Tibial artery (tissue), 4 donors: ENCODE measurements at regions not wholly inside any gene's neighbourhood (a gene's known extent, or its start where the extent isn't known, plus 50 kb on each side); places are given as distances from the start of the nearest gene placed in this dataset.

Experiments
- DNase-seq, 2 donors: peaks; one replicate each; pipeline ENCODE4 v3.0.0-alpha.2; 2019
- H3K27ac ChIP-seq, 2 donors: fragments of 200-600 bp; sonication (generic) in 1 of 2; 1 replicate in 1 of 2; 2 replicates in 1 of 2; pipeline ENCODE4 v1.5.1; 2018 to 2019; ENCODE audit warnings: mild to moderate bottlenecking in 1 of 2
- H3K27me3 ChIP-seq, 2 donors: fragments of 200-600 bp; sonication (generic) in 1 of 2; one replicate each; pipeline versions ENCODE4 v1.5.1 to v1.6.0; 2016 to 2019
- H3K36me3 ChIP-seq, 3 donors: fragments of 200-600 bp; sonication (generic) in 2 of 3; one replicate each; pipeline ENCODE4 v1.5.1; 2016 to 2019; ENCODE audit warnings: mild to moderate bottlenecking in 2 of 3
- H3K4me1 ChIP-seq, 4 donors: fragments of 200-600 bp; sonication (generic) in 2 of 4; 1 replicate in 3 of 4; 2 replicates in 1 of 4; pipeline ENCODE4 v1.5.1; 2016 to 2019
- H3K4me3 ChIP-seq, 2 donors: fragments of 200-600 bp; sonication (generic) in 1 of 2; 1 replicate in 1 of 2; 2 replicates in 1 of 2; pipeline ENCODE4 v1.5.1; 2018 to 2019; ENCODE audit warnings: mild to moderate bottlenecking in 2 of 2
- H3K9me3 ChIP-seq, 3 donors: fragments of 200-600 bp; sonication (generic) in 1 of 3; one replicate each; pipeline ENCODE4 v1.5.1; 2016 to 2019
- CTCF ChIP-seq, 2 experiments: fragments of 200-600 bp in 1 of 2; fragments of 450-650 bp in 1 of 2; IDR thresholded peaks; one replicate each; pipeline ENCODE4 v1.5.1; 2017 to 2019; ENCODE audit warnings: antibody characterized with exemption in 2 of 2, mild to moderate bottlenecking in 1 of 2, moderate library complexity in 1 of 2
- intact Hi-C: fragments of 100-400 bp; cut with DNase I; formaldehyde crosslinking; loops from one replicate; pipeline ENCODE4 v1.15.0; 2023; ENCODE audit warnings: low total_unique reads

- H3K9me3 ChIP-seq: no peaks in the 10 kb centered on the region
- no peak overlapping the region for H3K27ac ChIP-seq
- no peak for DNase-seq
- peaks cover 0 to 20% (median 8%) of the 10 kb centered on the region in 4 donors for H3K4me1 ChIP-seq
- no peaks in the 10 kb centered on the region for H3K36me3 ChIP-seq
- H3K27me3 ChIP-seq: no peaks in the 10 kb centered on the region
- no peak overlapping the region for H3K4me3 ChIP-seq
- TF ChIP-seq CTCF (IDR thresholded peaks at IDR 0.05): no peak
- intact Hi-C loops: no loop called here
Observed at GRCh38 chr1:115400891-115401290, 62.8 kb upstream of the NGF start.

GRCh38 chr1:115400426-115400825 is 62.4 kb upstream of the NGF start:
- Histone ChIP-seq H3K4me1 (peaks cover 0 to 20% (median 8%) of the 10 kb centered on the region in 4 donors), H3K9me3 (no peaks in the 10 kb centered on the region), H3K4me3 (no peak overlapping the region), H3K36me3 (no peaks in the 10 kb centered on the region), H3K27me3 (no peaks in the 10 kb centered on the region), H3K27ac (no peak overlapping the region)
- intact Hi-C loops: no loop called here
- DNase-seq: no peak
- no peak for TF ChIP-seq CTCF (IDR thresholded peaks at IDR 0.05)

- H3K4me3 ChIP-seq: no peak overlapping the region
- intact Hi-C loops: no loop called here
- H3K27ac ChIP-seq: no peak overlapping the region
- no peaks in the 10 kb centered on the region for H3K9me3 ChIP-seq
- DNase-seq: no peak
- no peaks in the 10 kb centered on the region for H3K36me3 ChIP-seq
- no peaks in the 10 kb centered on the region for H3K27me3 ChIP-seq
- no peak for TF ChIP-seq CTCF (IDR thresholded peaks at IDR 0.05)
- H3K4me1 ChIP-seq: peaks cover 0 to 19% (median 8%) of the 10 kb centered on the region in 4 donors
Observed at GRCh38 chr1:115398745-115399144, 60.7 kb upstream of the NGF start.
